Neutrophil (primary cell): ENCODE measurements at regions not wholly inside any gene's neighbourhood (a gene's known extent, or its start where the extent isn't known, plus 50 kb on each side); places are given as distances from the start of the nearest gene placed in this dataset.
"Not testable (repeated sequence)": the region's sequence is repeated elsewhere in the genome, so short reads cannot be mapped to it uniquely, and the experiment has no call there.

ENCODE experiments used
- H3K27ac ChIP-seq: fragments of 200-600 bp; sonication (generic); 2 replicates; pipeline ENCODE4 v1.5.1; 2016; ENCODE audit warnings: mild to moderate bottlenecking, moderate library complexity
- H3K27me3 ChIP-seq: fragments of 200-600 bp; sonication (generic); 2 replicates; pipeline ENCODE4 v1.6.0; 2016; ENCODE audit warnings: mild to moderate bottlenecking
- H3K36me3 ChIP-seq: fragments of 200-600 bp; sonication (generic); 2 replicates; pipeline ENCODE4 v1.5.1; 2017
- H3K4me1 ChIP-seq, 2 experiments: fragments of 200-600 bp in 1 of 2; sonication (generic) in 1 of 2; 1 replicate in 1 of 2; 2 replicates in 1 of 2; pipeline versions ENCODE4 v1.5.1 to v1.6.1; 2013 to 2016; ENCODE audit warnings: low read depth in 1 of 2, low read length in 1 of 2, mild to moderate bottlenecking in 1 of 2, moderate library complexity in 1 of 2; ENCODE audit not compliant: control insufficient read depth in 1 of 2, insufficient read depth in 1 of 2
- H3K4me3 ChIP-seq, 2 experiments: fragments of 200-600 bp in 1 of 2; sonication (generic) in 1 of 2; 1 replicate in 1 of 2; 2 replicates in 1 of 2; pipeline ENCODE4 v1.5.1; 2013 to 2016; ENCODE audit warnings: low read depth in 1 of 2, low read length in 1 of 2, mild to moderate bottlenecking in 1 of 2, moderate library complexity in 1 of 2
- H3K9me3 ChIP-seq: fragments of 200-600 bp; sonication (generic); 2 replicates; pipeline ENCODE4 v1.5.1; 2016
- TF ChIP-seq, protein P1 (sequence below): fragments of 200-600 bp; sonication (generic); IDR thresholded peaks from 2 replicates; pipeline ENCODE4 v1.5.1; 2016; ENCODE audit warnings: antibody characterized with exemption

DNA sequence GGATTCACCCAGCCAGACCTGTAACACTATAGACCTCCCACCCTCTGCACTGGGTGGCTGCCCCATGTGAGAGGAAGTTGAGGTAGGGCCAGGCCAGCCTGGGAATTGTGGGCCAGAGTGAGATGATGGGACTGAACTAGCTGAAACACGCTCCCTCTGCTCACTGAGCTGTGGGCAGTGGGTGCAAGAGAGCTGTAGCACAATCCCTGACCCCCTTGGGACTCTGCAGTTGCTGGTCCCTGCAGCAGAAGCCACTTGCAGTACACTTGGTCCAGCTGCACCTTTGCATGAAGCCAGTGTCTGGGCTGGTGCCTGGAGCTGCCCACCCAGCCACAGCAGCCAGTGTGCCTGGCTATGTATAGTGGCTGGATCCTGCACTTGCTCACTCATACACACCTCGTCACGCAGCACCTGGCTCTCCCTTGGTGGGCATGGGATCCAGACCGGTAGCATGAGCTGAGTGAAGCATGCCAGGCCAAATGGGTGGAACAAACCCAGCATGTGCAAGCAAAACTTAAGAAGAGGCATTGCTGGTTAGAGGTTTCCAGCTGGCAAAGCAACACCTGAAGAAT, 805.7 kb upstream of the GBE1 start:
- Histone ChIP-seq H3K27ac (no peak overlapping the region), H3K27me3 (no peaks in the 10 kb centered on the region), H3K4me1 (no peaks in the 10 kb centered on the region)

DNA sequence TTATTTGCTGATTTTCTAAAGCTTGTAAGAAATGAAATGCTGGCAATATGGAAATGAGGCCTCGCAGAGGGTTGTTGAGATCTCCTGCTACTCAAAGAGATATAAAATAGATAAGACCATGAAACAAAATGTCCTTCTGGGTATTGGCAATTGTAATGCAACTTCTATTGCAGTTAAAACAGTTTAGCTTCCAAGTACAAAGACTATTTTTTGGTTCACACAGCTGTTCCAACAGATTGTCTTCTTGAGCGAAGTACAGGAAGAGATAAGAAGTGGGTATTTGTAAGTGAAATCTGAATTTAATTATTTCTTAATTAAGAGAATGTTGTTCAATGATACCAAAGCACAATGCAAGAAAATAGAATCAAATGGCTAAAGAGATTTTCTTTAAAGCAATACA, 801.5 kb upstream of the GBE1 start:
- Histone ChIP-seq H3K27ac (no peak overlapping the region), H3K4me1 (no peaks in the 10 kb centered on the region), H3K27me3 (no peaks in the 10 kb centered on the region), H3K36me3 (no peaks in the 10 kb centered on the region), H3K4me3 (no peak overlapping the region), H3K9me3 (no peaks in the 10 kb centered on the region)
- TF ChIP-seq, protein P1, sequence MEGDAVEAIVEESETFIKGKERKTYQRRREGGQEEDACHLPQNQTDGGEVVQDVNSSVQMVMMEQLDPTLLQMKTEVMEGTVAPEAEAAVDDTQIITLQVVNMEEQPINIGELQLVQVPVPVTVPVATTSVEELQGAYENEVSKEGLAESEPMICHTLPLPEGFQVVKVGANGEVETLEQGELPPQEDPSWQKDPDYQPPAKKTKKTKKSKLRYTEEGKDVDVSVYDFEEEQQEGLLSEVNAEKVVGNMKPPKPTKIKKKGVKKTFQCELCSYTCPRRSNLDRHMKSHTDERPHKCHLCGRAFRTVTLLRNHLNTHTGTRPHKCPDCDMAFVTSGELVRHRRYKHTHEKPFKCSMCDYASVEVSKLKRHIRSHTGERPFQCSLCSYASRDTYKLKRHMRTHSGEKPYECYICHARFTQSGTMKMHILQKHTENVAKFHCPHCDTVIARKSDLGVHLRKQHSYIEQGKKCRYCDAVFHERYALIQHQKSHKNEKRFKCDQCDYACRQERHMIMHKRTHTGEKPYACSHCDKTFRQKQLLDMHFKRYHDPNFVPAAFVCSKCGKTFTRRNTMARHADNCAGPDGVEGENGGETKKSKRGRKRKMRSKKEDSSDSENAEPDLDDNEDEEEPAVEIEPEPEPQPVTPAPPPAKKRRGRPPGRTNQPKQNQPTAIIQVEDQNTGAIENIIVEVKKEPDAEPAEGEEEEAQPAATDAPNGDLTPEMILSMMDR, result no peak

More for the DNA sequence above, 805.7 kb upstream of the GBE1 start:
- no peaks in the 10 kb centered on the region for H3K36me3 ChIP-seq
- TF ChIP-seq, protein P1, result no peak
- no peaks in the 10 kb centered on the region for H3K9me3 ChIP-seq
- no peak overlapping the region for H3K4me3 ChIP-seq

DNA sequence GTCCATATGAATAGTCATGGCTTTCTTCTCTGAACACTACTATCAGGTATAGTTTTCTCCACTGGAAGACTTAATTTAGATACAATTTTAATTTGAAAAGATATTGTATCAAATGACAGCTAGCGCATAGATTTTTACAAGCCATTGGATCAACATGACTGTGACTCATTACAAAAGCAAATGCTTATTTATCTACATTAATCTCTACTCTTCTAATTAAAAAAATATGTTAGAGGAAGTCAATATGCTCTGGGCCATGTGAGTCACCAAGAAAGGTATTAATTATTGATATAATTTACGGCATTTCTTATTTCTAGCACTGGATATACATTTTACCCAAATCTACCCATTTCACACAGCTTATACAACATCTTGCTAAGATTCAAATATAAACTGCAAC, 800.3 kb upstream of the GBE1 start:
- no peaks in the 10 kb centered on the region for H3K27me3 ChIP-seq
- H3K9me3 ChIP-seq, result no peaks in the 10 kb centered on the region
- no peak overlapping the region for H3K4me3 ChIP-seq
- no peaks in the 10 kb centered on the region for H3K4me1 ChIP-seq
- no peaks in the 10 kb centered on the region for H3K36me3 ChIP-seq
- TF ChIP-seq, protein P1, result no peak
- no peak overlapping the region for H3K27ac ChIP-seq

DNA sequence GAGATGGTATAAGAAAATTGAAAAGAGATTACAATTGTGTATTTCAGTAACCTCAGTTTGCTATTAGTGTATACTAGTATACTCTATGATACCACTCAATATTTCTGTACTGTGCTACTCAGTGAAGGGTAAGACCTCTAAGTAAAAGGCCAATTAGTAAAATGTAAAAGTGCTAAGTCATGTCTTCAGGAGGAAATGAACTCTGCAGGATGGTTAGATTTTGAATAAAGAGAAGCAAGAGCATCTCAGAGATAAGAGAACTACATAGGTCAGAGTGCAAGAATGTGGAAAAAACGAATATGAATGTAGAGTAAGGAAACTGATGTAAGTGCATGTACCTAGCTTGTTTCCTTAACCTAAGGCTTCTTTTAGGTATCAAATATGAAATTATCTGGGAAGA, 796.6 kb upstream of the GBE1 start:
- H3K4me3 ChIP-seq, result no peak overlapping the region
- TF ChIP-seq, protein P1, result no peak
- no peaks in the 10 kb centered on the region for H3K9me3 ChIP-seq
- no peaks in the 10 kb centered on the region for H3K36me3 ChIP-seq
- no peaks in the 10 kb centered on the region for H3K27me3 ChIP-seq
- no peaks in the 10 kb centered on the region for H3K4me1 ChIP-seq
- no peak overlapping the region for H3K27ac ChIP-seq

DNA sequence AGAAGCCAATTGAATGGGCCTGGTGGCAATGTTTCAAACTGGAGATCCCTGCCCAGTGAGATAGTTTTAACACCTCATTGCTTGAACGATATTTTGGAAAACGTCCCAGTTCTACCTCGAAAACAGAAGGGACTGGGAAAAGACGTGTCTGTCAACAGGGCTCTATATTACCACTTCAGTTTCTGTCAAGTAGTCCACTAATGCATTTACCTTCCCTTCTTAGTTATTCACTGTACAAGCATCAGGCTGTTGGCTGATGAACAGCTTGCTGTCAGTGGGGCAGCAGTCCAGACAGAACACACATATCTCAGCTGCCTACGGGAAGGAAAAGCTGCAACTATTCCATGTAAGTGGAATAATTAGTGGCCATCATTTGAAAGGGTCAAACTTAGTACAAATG, 794.7 kb upstream of the GBE1 start:
- Histone ChIP-seq H3K9me3 (no peaks in the 10 kb centered on the region), H3K27me3 (no peaks in the 10 kb centered on the region), H3K36me3 (no peaks in the 10 kb centered on the region), H3K4me3 (no peak overlapping the region), H3K4me1 (no peaks in the 10 kb centered on the region), H3K27ac (no peak overlapping the region)
- TF ChIP-seq, protein P1, result no peak

DNA sequence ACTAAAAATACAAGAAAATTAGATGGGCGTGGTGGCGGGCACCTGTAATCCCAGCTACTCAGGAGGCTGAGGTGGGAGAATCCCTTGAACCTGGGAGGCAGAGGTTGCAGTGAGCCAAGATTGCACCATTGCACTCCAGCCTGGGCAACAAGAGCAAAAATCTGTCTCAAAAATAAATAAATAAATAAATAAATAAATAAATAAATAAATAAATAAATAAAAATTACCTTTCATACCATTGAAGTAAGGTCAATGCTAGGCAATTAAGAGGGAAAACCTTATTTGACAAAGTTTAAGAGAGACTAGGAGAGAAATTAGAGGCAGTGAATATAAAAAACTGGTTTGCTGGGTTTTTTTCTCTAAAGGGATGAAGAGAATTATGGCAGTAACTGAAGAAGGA, 781.1 kb upstream of the GBE1 start:
- H3K9me3 ChIP-seq, H3K36me3 ChIP-seq, H3K27ac ChIP-seq, H3K27me3 ChIP-seq, H3K4me3 ChIP-seq, H3K4me1 ChIP-seq: not testable (repeated sequence)
